PFSK-1 (cell line): ENCODE measurements at regions not wholly inside any gene's neighbourhood (a gene's known extent, or its start where the extent isn't known, plus 50 kb on each side); places are given as distances from the start of the nearest gene placed in this dataset.

Experiments
- POLR2AphosphoS5 ChIP-seq: IDR thresholded peaks from 2 replicates; pipeline ENCODE4 v1.6.1; 2012; ENCODE audit warnings: low read depth, mild to moderate bottlenecking, control low read depth, low read length, moderate library complexity
- SIN3A ChIP-seq: IDR thresholded peaks from 2 replicates; pipeline ENCODE4 v1.6.1; 2012; ENCODE audit warnings: mild to moderate bottlenecking, low read length, moderate library complexity, borderline replicate concordance; ENCODE audit not compliant: insufficient read depth
- TAF1 ChIP-seq: IDR thresholded peaks from 2 replicates; pipeline ENCODE4 v1.6.1; 2012; ENCODE audit warnings: low read length, control low read depth, borderline replicate concordance; ENCODE audit not compliant: insufficient read depth
- TF ChIP-seq, protein P1 (sequence below), 2 experiments: IDR thresholded peaks; 2 replicates each; pipeline versions ENCODE4 v1.6.1 to v1.8.0; 2011 to 2012; ENCODE audit warnings: low read depth in 2 of 2, low read length in 2 of 2, control low read depth in 1 of 2, inconsistent platforms in 1 of 2, mild to moderate bottlenecking in 1 of 2, moderate library complexity in 1 of 2; ENCODE audit not compliant: insufficient read depth in 1 of 2

DNA sequence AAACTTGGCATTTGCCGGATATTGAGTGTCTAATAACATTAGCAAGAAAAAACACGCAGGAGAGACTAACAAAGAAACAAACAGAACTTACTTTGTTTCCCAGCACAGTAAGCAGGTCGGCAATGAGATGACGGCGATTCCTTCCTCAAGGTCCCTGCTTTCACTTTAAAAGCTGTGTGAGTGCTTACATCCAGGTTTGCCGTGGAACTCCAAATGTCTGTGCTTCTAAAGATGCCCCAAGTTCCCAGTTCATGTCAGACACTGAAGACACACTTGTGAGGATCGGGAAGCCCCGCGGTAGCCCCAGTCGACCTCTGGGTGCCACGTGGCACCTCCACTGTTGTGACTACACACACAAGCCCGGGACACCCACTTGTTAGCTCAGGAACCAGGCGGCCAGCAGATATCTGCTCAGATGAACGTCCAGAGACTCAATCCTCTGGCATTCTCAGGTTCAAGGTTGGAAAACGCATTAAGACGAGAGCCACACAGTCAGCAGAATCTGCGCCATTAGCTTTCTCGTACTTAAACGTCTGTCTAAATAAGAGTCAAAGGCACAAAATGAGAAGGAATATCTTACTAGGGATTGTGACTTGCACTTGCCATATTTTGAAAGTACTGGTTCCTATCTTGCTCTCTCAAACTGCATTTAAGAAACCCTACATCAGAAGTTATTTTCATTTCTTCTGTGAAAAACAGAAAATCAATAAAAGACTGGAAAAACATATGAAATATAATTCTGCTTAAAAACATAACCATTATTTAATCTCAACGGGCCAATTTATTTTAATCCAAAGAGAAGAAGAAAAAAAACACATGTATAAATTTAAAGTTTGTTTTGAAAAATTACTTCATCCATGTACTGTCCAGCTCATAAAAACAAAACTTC lies 207.6 kb upstream of the KLF14 start:
- TF ChIP-seq, protein P1, sequence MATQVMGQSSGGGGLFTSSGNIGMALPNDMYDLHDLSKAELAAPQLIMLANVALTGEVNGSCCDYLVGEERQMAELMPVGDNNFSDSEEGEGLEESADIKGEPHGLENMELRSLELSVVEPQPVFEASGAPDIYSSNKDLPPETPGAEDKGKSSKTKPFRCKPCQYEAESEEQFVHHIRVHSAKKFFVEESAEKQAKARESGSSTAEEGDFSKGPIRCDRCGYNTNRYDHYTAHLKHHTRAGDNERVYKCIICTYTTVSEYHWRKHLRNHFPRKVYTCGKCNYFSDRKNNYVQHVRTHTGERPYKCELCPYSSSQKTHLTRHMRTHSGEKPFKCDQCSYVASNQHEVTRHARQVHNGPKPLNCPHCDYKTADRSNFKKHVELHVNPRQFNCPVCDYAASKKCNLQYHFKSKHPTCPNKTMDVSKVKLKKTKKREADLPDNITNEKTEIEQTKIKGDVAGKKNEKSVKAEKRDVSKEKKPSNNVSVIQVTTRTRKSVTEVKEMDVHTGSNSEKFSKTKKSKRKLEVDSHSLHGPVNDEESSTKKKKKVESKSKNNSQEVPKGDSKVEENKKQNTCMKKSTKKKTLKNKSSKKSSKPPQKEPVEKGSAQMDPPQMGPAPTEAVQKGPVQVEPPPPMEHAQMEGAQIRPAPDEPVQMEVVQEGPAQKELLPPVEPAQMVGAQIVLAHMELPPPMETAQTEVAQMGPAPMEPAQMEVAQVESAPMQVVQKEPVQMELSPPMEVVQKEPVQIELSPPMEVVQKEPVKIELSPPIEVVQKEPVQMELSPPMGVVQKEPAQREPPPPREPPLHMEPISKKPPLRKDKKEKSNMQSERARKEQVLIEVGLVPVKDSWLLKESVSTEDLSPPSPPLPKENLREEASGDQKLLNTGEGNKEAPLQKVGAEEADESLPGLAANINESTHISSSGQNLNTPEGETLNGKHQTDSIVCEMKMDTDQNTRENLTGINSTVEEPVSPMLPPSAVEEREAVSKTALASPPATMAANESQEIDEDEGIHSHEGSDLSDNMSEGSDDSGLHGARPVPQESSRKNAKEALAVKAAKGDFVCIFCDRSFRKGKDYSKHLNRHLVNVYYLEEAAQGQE (IDR thresholded peaks at IDR 0.05; ENCODE audit: insufficient read depth in 1 of 2, low read depth in 2 of 2, low read length in 2 of 2): no peak
- TF ChIP-seq TAF1 (no peak), POLR2AphosphoS5 (no peak), SIN3A (no peak)
